ENCODE measurements at regions not wholly inside any gene's neighbourhood (a gene's known extent, or its start where the extent isn't known, plus 50 kb on each side); places are given as distances from the start of the nearest gene placed in this dataset.

- Histone ChIP-seq H3F3A (ENCODE audit: insufficient read depth) (no peaks in the 10 kb centered on the region), H2AFZ (ENCODE audit: low read depth, low read length, severe bottlenecking) (no peak overlapping the region), H3K9ac (ENCODE audit: low read length) (no peak overlapping the region), H3K4me3 (ENCODE audit: insufficient read depth, low read length, poor library complexity, severe bottlenecking) (no peak overlapping the region), H3K4me2 (ENCODE audit: low read depth, low read length, poor library complexity, severe bottlenecking) (no peak overlapping the region), H4K20me1 (ENCODE audit: low read depth, low read length) (no peaks in the 10 kb centered on the region), H3K27me3 (ENCODE audit: low read length) (no peaks in the 10 kb centered on the region), H3K36me3 (ENCODE audit: low read length) (no peaks in the 10 kb centered on the region), H3K79me2 (ENCODE audit: insufficient read depth, low read length) (no peaks in the 10 kb centered on the region), H3K9me3 (ENCODE audit: insufficient read depth, low read length) (no peaks in the 10 kb centered on the region), H3K9me2 (replicated peaks; ENCODE audit: insufficient read depth, low read length) (no peaks in the 10 kb centered on the region), H3K27ac (ENCODE audit: low read depth, low read length) (no peak overlapping the region)
- no peak for TF ChIP-seq EZH2phosphoT487 (conservative IDR thresholded peaks at IDR 0.05; ENCODE audit: low read length)
- TF ChIP-seq CTCF (IDR thresholded peaks at IDR 0.05; ENCODE audit: insufficient read depth, low read length, poor library complexity, severe bottlenecking): no peak
Measured at GRCh38 chr7:156074982-156075615, 262.8 kb upstream of the SHH start.

GRCh38 chr7:156074084-156074483, 261.8 kb upstream of the SHH start:
- Histone ChIP-seq H3K36me3 (ENCODE audit: low read length) (no peaks in the 10 kb centered on the region), H3K9ac (ENCODE audit: low read length) (no peak overlapping the region), H3K27ac (ENCODE audit: low read depth, low read length) (no peak overlapping the region), H3K4me3 (ENCODE audit: insufficient read depth, low read length, poor library complexity, severe bottlenecking) (no peak overlapping the region), H3K9me3 (ENCODE audit: insufficient read depth, low read length) (no peaks in the 10 kb centered on the region), H2AFZ (ENCODE audit: low read depth, low read length, severe bottlenecking) (no peak overlapping the region), H3K9me2 (replicated peaks; ENCODE audit: insufficient read depth, low read length) (no peaks in the 10 kb centered on the region), H3F3A (ENCODE audit: insufficient read depth) (no peaks in the 10 kb centered on the region), H4K20me1 (ENCODE audit: low read depth, low read length) (no peaks in the 10 kb centered on the region), H3K4me2 (ENCODE audit: low read depth, low read length, poor library complexity, severe bottlenecking) (no peak overlapping the region), H3K79me2 (ENCODE audit: insufficient read depth, low read length) (no peaks in the 10 kb centered on the region), H3K27me3 (ENCODE audit: low read length) (no peaks in the 10 kb centered on the region)
- TF ChIP-seq CTCF (IDR thresholded peaks at IDR 0.05; ENCODE audit: insufficient read depth, low read length, poor library complexity, severe bottlenecking) (no peak), EZH2phosphoT487 (conservative IDR thresholded peaks at IDR 0.05; ENCODE audit: low read length) (no peak)

GRCh38 chr7:156073366-156074052, 261.2 kb upstream of the SHH start:
- H3K27me3 ChIP-seq (ENCODE audit: low read length): no peaks in the 10 kb centered on the region
- no peak overlapping the region for H3K4me3 ChIP-seq (ENCODE audit: insufficient read depth, low read length, poor library complexity, severe bottlenecking)
- TF ChIP-seq CTCF (IDR thresholded peaks at IDR 0.05; ENCODE audit: insufficient read depth, low read length, poor library complexity, severe bottlenecking): no peak
- TF ChIP-seq EZH2phosphoT487 (conservative IDR thresholded peaks at IDR 0.05; ENCODE audit: low read length): no peak
- H3K9me2 ChIP-seq (replicated peaks; ENCODE audit: insufficient read depth, low read length): no peaks in the 10 kb centered on the region
- H3F3A ChIP-seq (ENCODE audit: insufficient read depth): no peaks in the 10 kb centered on the region
- no peaks in the 10 kb centered on the region for H3K36me3 ChIP-seq (ENCODE audit: low read length)
- no peak overlapping the region for H2AFZ ChIP-seq (ENCODE audit: low read depth, low read length, severe bottlenecking)
- H3K9ac ChIP-seq (ENCODE audit: low read length): no peak overlapping the region
- no peaks in the 10 kb centered on the region for H4K20me1 ChIP-seq (ENCODE audit: low read depth, low read length)
- H3K27ac ChIP-seq (ENCODE audit: low read depth, low read length): no peak overlapping the region
- H3K79me2 ChIP-seq (ENCODE audit: insufficient read depth, low read length): no peaks in the 10 kb centered on the region
- H3K9me3 ChIP-seq (ENCODE audit: insufficient read depth, low read length): no peaks in the 10 kb centered on the region
- H3K4me2 ChIP-seq (ENCODE audit: low read depth, low read length, poor library complexity, severe bottlenecking): no peak overlapping the region
